CD4-positive, alpha-beta T cell treated with Interferon alpha-2 for 1 hour (primary cell): ENCODE measurements at regions not wholly inside any gene's neighbourhood (a gene's known extent, or its start where the extent isn't known, plus 50 kb on each side); places are given as distances from the start of the nearest gene placed in this dataset.

Experiments
- DNase-seq, 2 donors: peaks; one replicate each; pipeline ENCODE4 v3.0.0-alpha.2; 2020 to 2022

DNA sequence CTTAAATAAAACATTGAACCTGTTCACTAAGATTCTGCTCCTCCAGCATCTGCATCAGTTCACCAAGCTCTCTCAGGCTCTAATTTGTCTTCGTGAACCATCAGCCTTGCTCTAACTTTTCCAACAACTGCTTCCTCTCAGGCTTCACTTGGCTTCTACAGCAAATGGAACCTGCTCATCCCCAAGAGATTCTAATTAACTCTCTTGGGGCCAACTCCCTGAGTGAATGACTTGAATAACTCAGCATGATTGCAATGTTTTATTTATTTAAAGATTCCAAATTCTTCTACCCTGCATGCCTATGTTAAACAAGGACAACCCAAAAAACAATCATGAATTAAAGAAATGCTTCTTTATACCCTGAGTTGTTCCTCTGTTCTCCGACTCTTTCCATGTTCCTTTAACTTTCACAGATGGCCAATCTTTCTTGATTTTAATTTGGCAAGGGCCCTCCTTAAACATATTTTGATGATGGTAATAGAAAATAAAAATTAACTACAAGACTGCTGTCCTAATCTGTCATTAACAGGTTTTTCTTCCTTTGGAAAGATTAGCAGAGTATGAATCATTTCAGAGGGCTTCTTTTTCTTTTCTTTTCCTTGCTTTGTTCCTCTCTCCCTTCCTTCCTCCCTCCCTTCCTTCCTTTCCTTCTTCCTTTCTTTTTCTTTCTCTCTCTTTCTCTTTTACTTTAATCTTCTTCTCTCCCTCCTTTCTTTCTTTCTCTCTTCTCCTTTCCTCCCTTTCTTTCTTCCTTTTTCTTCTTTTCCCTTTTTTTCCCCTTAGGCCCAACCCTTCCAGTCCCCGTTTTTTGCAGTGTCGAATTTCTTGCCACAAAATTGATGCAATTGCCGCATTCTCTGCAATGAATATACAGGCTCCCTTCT is 195.0 kb upstream of the RHOBTB1 start:
- DNase-seq, result no peak

DNA sequence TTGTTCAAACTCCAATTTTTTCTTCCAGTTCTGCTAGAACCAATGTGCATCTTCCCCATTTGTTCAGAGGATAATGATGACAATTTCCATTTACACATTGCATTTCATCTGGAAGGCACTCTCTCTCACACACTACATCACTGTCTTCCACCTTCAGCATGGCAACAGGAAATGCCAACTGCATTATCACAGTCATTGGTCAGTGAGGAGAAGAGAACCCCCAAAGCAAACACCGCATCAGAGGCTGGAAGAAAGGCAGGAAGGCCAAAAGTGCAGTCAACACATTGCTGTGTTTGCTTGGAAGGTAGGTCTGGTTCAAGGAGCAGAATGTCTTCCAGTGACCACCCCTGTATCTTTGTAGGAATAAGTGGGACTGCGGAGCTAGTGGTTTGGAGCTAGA is 192.2 kb upstream of the RHOBTB1 start:
- DNase-seq, result no peak

DNA sequence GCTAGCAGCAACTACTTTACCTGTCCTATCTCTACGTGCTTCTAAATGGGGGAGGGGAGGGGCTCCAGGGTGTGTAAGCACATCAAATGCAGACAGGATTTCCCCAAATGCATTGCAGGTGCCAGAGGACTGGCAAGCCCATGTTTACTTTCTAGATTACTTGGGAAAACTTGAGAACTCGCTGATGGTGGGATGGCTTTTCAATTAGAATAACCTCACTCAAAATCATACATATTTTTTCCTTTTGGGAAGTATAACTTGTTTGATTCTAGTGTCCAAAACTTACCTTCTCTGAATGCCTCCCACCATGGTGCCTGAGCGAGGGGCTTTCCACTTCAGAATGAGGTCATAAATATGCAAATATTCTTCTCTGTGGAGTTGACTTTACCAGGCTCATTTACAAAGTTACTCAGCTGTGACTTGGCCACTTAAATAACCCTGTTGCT is 191.3 kb upstream of the RHOBTB1 start:
- peak in 1 of 2 donors; percentile 29 for DNase-seq

DNA sequence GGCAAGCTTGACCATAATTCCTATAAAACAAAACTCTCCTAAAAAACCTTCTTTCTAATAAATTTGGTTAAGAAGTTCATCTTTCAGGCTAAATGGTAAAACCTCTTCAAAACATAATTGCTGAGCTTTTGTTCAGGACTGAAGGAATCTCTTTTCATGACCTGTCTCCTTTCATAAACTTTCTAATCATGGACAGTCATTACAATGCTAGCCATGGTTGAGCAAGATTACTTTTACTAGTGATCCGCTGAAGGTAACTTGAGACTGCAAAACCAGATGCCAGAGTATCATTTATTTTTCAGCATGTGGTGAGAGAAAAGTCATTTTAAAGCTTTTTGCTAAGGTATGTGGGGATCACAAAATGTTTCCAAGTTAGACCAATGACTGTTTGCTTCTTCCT is 186.4 kb upstream of the RHOBTB1 start:
- no peak for DNase-seq

DNA sequence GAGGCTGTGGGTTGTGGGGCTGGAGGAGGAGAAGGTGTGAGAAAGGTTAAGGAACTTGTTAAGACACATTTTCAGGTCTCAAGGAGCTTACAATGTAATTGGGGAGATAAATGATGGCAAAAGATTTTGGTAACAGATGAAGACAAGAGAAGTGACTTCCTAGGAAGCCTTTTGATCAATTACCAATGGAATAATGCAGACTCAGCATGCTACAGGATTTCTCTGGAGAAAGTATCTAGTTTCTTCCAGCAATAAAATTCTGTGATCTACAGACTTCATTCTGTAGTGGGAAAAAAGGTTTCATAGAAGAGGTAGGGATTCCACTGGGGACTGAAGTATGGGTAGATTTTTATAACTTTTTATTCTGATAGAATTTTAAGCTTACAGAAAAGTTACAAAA is 184.2 kb upstream of the RHOBTB1 start:
- no peak for DNase-seq

DNA sequence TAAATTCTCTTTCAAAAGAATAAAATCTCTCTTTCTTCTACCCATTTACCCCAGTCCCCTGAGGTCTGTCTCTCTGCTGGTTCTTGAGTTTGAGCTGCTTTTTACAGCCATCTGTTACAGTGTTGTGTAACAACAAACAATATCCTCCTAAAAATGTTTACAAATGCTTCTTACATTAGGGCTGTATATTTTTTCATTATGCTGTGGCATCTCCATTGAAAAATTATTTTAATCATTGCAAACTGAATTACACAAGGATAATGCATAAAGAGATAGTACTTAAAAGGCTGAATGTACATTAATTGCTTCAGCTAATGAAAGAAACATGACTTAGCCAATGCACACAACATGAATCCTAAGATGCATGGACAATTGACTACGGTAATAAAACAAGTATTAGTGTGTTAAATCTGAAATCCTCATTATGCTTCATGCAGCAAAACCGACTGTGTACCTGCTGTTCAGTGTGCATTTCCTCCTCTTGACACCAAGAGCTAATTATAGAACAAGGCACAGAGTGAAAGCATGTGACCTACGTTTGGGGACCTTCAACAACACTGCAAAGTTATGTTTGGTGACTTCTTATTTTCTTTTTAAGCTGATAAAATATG is 181.7 kb upstream of the RHOBTB1 start:
- peak in 1 of 2 donors; percentile 2 for DNase-seq

DNA sequence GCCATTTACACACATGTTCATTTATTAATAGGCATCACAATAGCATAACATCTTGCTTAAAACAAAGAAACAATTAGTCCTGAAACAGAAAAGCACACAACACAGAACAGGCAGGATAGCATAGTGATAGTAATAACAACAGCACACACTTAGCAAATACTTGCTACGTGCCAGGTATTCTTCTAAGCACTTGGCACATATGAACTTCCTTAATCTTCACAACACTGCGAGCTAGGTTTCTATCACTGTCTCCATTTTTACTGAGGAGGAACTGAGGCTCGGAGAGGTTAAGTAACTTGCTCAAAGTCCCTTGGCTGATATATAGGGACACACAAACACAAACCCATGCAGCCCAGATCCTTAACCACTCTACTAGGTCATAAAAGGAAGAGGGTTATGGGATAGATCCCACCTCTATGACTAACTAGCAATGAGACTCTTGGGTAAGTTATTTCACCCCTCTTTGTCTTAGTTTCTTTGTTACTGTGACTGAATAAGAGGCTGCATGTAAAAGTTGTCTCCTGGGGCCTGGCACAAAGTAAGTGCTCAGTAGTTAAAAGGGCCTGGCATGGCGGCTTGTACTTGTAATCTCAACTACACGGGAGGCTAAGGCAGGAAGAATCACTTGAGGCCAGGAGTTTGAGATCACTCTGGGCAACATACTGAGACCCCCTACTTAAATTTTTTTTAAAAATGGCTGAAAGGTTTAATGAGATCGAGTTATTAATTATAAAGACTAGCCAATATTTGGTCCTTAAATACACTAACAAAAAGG is 181.0 kb upstream of the RHOBTB1 start:
- DNase-seq, result no peak

DNA sequence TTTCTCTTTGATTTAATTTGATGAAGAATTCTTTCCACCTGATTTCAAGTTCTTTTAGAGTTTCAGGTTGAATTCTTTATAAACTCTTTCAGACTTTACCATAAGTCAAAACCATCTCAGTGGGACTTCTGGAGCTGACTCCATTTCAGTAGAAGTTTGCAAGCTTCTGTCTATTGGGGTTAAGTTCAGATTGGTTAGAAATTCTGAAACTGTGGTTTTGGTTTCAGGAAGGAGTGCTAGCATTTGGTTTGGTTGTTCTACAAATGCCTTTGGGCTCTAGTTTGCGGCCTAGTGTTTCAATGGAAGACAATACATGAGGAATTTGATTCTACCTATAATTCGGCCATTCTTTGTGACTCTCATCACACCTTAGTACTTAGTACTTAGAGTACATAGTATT is 176.8 kb upstream of the RHOBTB1 start:
- no peak for DNase-seq

DNA sequence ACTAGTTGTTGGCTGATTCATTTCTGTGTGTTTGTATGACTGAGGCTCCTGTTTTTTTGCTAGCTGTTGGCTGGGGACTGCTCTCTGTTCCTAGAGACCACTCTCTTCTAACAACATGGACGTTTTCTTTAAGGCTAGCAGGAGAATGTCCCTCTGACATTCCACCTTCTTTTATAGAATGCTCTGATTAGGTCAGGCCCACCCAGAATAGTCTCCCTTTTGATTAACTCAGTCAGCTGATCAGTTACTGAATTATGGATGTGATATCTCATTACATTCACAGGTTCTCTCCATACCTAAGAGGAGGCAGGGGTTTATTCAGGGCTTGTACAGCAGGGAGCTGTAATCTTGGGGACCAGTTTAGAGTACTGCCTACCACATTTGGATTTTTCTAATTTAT is 175.6 kb upstream of the RHOBTB1 start:
- no peak for DNase-seq

DNA sequence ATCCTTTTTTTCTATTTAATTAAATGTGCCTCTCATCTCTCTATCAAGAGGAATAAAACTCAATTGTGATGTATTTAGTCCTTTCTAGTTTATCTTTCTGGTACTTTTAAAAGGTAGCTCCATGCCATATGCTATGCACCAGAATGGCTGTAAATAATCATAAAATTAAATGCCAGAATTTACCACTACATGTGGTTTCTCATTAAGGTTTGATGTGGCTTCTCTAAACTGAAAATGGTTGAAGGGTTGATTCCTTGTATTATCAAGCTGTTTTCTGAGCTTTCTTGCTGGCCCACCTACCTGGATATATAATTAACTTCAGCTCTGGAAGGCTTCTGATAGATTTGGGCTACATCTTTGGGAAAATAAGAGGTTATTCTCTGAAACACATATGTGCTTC is 171.9 kb upstream of the RHOBTB1 start:
- DNase-seq, result no peak

DNA sequence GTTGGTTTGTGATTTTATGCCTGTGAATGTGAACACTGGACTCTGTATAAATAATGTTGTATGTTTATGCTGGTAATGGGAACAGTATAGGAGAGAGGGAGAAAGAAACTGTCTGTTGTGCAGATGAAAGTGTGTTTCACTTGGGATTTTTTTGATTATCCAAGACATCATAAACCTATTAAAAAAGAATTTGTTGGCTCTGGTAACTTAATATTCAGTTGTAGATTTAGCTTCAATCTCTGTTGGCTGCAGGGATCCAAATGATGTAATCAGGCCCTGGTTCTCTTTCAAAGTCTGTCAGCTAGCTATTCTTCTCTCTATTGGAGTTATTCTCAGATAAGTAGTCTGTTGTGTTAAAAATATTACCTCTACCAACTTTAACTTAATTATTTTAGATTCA is 168.8 kb upstream of the RHOBTB1 start:
- DNase-seq, result no peak

DNA sequence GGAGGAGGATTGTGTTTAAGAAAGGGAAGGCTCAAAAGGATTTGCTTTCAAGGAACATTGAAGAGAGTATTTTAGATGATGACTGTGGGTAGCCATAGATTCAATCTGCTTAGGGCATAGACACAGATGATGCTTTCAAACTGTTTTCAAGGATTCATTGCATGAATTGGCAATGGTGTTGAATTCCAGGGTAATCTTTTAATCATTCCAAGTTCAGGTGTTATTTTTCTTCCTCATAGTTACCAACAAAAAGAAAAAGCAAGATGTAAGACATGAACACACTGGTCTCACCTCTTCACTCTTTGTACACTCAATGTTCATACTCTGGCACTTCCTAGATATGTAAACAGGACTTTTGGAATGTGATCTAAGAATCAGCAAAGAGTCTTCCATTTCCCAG is 167.0 kb upstream of the RHOBTB1 start:
- no peak for DNase-seq

DNA sequence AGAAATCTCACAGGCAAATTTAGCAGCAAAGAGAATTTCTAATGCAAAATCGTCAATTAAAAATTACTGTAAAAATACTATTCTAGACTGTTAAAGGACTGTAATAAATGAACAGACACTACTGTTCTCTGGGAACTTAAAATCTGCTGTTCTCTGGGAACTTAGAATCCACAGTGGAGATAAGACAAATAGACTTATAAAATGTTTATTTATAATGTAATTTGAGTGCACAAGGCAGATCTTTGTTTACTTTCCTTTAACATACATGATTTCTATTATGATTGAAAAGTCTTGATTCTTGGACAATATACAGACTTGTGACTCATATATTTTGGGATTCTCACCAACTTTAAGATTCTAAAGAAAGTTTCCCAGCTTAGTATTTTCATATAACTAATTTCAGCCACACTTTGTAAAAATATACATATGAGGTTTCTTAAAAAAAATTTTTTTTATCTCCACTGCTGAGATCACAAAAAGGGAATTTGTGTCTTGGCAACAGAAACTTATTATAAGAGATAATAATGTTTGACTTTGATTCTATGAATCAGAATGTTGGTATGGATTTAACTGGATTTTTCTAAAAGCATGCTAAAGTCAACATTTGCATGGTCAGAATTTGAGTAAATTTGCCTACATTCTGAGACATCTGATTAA is 166.3 kb upstream of the RHOBTB1 start:
- no peak for DNase-seq

DNA sequence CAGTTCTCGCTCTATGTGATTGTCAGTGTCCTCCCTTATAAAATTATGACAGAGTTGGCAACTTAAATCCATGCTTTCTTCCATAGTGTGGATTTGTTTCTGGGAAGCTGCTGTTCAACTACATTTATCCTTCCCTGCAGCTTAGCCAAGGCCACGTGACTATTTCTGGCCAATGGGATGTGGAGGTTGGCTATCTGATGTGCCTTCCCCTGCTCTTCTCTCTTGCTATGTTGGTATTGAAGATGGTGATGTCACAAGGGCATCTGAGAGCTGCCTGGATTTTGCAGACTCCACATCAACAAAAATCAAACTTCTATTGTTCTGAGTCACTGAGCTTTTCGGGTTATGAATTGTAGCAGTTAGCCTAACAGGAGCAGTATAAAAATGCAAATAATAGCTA is 164.9 kb upstream of the RHOBTB1 start:
- no peak for DNase-seq

DNA sequence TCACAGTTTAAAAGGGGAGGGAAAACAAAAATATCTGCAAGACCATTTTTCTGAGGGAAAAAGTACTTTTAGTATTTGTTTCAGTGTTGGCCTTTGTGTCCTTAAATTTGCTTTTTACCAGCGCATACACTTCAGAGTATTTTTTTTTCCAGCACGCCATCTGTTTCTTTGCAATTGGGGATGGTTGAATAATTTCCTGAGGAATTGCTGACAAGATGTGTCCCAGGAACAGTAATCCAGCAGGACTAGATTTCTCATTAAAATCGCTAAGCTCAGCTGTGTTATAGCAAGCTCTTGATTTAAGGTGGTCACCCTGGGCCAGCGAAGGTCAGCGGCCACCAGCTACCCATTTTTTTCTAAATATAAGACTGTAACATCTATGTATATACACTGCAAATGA is 156.9 kb upstream of the RHOBTB1 start:
- DNase-seq, result no peak

DNA sequence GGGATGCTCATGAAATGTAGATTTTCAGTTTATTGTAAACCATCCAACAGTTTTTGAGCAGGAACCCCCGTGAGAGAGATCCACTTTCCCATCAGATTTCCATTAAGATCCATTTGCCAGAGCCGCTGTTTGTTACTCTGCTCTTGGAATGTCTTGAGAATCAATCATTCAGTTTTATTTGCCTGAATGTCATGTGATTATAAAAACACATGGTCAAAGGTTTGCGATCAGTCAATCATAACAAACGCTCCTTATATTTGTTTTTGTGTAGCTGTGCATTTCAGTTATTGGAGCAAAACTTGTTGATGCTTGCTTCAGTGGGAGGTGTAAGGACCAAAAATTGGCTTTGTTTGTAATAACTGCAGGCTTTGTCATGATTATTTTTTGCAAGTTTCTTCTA is 155.8 kb upstream of the RHOBTB1 start:
- no peak for DNase-seq

DNA sequence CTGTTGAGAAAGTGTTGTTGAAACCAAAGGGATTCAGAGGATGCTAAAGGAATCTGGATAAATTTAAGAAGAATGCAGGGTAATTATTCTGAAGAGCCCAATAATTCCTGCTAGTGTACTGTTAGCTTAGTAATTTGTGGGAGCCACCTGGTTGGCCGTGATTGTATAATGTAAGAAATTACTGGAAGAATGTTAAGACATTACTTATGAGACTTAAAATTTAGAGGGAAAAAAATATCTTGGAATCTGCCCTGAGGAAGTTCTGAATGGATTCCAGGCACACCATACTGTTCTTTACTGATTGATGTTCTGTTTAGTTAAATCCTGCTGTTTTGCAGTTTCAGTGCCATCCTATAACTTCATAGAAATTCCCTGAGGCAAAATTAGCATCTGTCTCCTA is 155.0 kb upstream of the RHOBTB1 start:
- no peak for DNase-seq

DNA sequence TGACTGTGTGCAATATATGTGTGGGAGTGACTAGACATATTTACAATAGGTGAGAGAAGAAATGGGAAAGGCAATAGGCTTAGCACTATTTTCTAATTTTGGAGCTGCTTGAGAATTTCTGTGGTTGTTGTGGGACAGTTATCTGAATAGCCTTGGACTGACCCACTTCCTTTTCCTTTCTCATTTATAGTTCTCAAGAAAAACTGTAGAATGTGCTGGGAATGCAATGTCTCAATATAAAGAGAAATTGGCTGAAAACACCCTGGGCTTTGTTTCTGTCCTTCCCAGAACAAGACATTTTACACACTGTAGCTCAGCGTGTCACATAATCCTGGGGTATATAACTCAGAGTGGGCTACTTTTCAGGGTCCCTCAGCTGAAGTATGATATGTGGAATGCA is 153.0 kb upstream of the RHOBTB1 start:
- no peak for DNase-seq

DNA sequence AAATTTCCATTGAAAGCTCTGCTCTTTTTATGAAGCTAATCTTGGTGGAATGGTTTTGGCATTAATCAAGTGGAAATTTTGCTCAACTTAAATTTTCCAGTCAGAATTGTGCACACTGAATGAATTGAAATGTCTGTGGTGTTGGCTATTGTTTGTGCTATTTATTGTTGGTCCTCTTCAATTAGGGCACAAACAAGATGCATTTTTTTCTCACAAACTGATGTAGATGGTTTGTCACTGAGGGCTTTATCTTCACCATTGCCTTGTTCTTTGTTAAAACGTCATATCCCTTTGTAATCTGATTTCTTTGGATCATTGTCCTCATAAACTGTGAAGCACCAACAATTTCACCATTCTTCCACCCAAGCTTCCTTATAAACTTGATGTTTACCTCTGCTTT is 152.1 kb upstream of the RHOBTB1 start:
- DNase-seq, result no peak

DNA sequence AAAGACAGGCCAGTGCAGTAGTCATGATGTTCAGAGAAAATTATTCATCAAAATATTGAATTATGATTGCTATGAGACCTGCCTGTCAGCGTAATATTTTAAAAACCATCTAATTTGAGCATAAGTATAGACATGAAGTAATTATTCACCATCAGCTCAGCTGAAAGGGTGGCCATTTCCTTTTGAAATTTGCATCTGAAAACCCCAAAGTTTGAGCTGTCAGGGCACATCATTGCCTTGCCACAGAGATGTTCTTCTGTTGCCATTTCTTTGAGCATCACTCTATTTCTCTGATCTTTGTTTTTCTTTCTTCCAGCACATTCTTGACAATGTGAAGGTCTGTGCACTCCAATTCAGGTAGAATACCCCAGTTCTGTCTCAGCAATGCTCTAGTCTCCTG is 147.5 kb upstream of the RHOBTB1 start:
- no peak for DNase-seq

DNA sequence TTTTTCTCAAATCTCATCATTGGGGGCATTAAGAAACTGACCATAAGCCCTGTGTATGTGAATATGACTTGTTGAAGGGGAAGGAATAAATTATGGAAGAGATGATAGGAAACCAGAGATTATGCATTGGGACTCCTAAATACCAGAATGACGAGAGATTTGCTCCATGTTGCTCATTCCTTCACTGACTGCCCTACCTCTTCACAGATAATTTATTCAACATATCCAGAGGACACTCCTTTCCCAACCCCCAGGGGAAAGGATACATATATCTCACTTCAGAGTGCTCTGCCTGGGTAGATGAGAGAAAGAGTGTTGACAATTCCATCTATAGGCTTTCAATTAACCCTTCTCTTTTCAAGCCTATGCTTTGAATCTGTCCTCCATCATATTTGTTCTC is 145.3 kb upstream of the RHOBTB1 start:
- no peak for DNase-seq

DNA sequence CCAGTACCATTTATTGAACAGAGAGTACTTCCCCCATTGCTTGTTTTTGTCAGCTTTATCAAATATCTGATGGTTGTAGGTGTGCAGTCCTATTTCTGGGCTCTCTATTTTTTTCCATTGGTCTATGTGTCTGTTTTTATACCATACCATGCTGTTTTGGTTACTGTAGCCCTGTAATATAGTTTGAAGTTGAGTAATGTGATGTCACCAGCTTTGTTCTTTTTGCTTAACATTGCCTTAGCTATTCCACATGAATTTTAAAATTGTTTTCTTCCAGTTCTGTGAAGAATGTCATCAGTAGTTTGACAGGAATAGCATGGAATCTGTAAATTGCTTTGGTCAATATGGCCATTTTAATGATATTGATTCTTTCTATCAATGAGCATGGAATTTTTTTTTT is 140.5 kb upstream of the RHOBTB1 start:
- no peak for DNase-seq

DNA sequence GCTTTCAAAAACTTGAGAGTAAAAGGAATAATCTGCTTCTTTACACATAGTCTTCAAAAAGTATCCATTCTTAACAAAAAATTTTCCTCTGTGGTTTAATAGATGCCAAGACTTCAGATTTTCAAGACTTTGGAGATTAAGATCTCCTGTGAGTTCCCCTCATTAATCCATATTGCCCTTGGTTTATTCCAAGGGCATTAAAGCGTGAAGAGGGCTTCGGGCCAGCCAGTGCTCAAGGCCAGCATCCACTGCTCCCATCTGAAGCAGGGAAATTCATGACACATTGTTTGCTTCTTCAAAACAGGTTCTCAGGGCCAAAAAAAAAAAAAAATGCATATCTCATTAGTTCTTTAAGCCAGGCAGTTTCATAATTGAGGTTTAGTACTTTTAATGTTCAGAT is 137.3 kb upstream of the RHOBTB1 start:
- DNase-seq, result no peak
